DND-41 (cell line): ENCODE measurements at regions not wholly inside any gene's neighbourhood (a gene's known extent, or its start where the extent isn't known, plus 50 kb on each side); places are given as distances from the start of the nearest gene placed in this dataset.

Source experiments
- ATAC-seq: fragments of 200-7000 bp; cut with Tn5 transposase; 3 replicates; pipeline ENCODE4 v1.9.1; 2021; ENCODE audit warnings: low read depth; ENCODE audit not compliant: insufficient read depth
- DNase-seq: peaks from one replicate; pipeline ENCODE4 v3.0.0-alpha.2; 2020
- H2AFZ ChIP-seq: 2 replicates; pipeline ENCODE4 v1.6.0; 2012; ENCODE audit warnings: low read depth, low read length
- H3K27ac ChIP-seq: 2 replicates; pipeline ENCODE4 v1.5.1; 2012; ENCODE audit warnings: low read length, inconsistent platforms
- H3K27me3 ChIP-seq: fragments of 200-600 bp; sonication (generic); 2 replicates; pipeline ENCODE4 v1.6.0; 2012; ENCODE audit warnings: low read length, mild to moderate bottlenecking, inconsistent platforms; ENCODE audit not compliant: insufficient read depth, poor library complexity
- H3K36me3 ChIP-seq: 2 replicates; pipeline ENCODE4 v1.5.1; 2012; ENCODE audit warnings: low read length, inconsistent platforms; ENCODE audit not compliant: insufficient read depth
- H3K4me1 ChIP-seq: 2 replicates; pipeline ENCODE4 v1.5.1; 2012; ENCODE audit warnings: mild to moderate bottlenecking, low read length; ENCODE audit not compliant: insufficient read depth
- H3K4me2 ChIP-seq: 2 replicates; pipeline ENCODE4 v1.6.0; 2012; ENCODE audit warnings: mild to moderate bottlenecking, moderate library complexity, low read length, inconsistent platforms; ENCODE audit not compliant: insufficient read depth
- H3K4me3 ChIP-seq, 2 experiments: fragments of 200-600 bp in 1 of 2; shearing (Covaris generic) in 1 of 2; 2 replicates each; pipeline ENCODE4 v1.5.1; 2012 to 2016; ENCODE audit warnings: inconsistent platforms in 2 of 2, low read length in 2 of 2, mild to moderate bottlenecking in 2 of 2, low read depth in 1 of 2, moderate library complexity in 1 of 2
- H3K79me2 ChIP-seq: 2 replicates; pipeline ENCODE4 v1.6.0; 2012; ENCODE audit warnings: low read length, inconsistent platforms; ENCODE audit not compliant: insufficient read depth
- H3K9ac ChIP-seq: 2 replicates; pipeline ENCODE4 v1.6.0; 2012; ENCODE audit warnings: low read depth, mild to moderate bottlenecking, inconsistent platforms, low read length, moderate library complexity
- H3K9me3 ChIP-seq: 2 replicates; pipeline ENCODE4 v1.5.1; 2012; ENCODE audit warnings: low read length, moderate library complexity, mild to moderate bottlenecking, inconsistent platforms; ENCODE audit not compliant: insufficient read depth, severe bottlenecking
- H4K20me1 ChIP-seq: 2 replicates; pipeline ENCODE4 v1.6.0; 2012; ENCODE audit warnings: low read length; ENCODE audit not compliant: insufficient read depth
- CTCF ChIP-seq: IDR thresholded peaks from 2 replicates; pipeline ENCODE4 v1.5.1; 2012; ENCODE audit warnings: borderline replicate concordance, low read length, moderate library complexity, mild to moderate bottlenecking; ENCODE audit not compliant: poor library complexity, severe bottlenecking; ENCODE audit errors: extremely low read depth
- EZH2 ChIP-seq: IDR thresholded peaks from 3 replicates; pipeline ENCODE4 v1.6.1; 2012; ENCODE audit warnings: borderline replicate concordance, low read depth, mild to moderate bottlenecking, moderate library complexity, low read length, inconsistent platforms; ENCODE audit not compliant: severe bottlenecking

GRCh38 chr12:34206061-34206785 lies 183.9 kb downstream of the ALG10 start:
- Histone ChIP-seq H3K36me3 (no peaks in the 10 kb centered on the region), H4K20me1 (no peaks in the 10 kb centered on the region), H3K4me3 (no peak overlapping the region), H3K79me2 (no peaks in the 10 kb centered on the region), H3K27ac (no peak overlapping the region), H3K4me2 (no peak overlapping the region), H2AFZ (no peak overlapping the region), H3K9ac (no peak overlapping the region), H3K27me3 (no peaks in the 10 kb centered on the region), H3K4me1 (no peaks in the 10 kb centered on the region), H3K9me3 (peaks cover 25% of the 10 kb centered on the region)
- DNase-seq, result no peak
- no peak for ATAC-seq
- TF ChIP-seq EZH2 (no peak), CTCF (no peak)

- Histone ChIP-seq H3K4me1 (no peaks in the 10 kb centered on the region), H3K27ac (no peak overlapping the region), H3K79me2 (no peaks in the 10 kb centered on the region), H3K9me3 (peaks cover 25% of the 10 kb centered on the region), H3K4me3 (no peak overlapping the region), H4K20me1 (no peaks in the 10 kb centered on the region), H3K36me3 (no peaks in the 10 kb centered on the region), H3K27me3 (no peaks in the 10 kb centered on the region), H3K9ac (no peak overlapping the region), H2AFZ (no peak overlapping the region), H3K4me2 (no peak overlapping the region)
- TF ChIP-seq EZH2 (no peak), CTCF (no peak)
- ATAC-seq (no peak), DNase-seq (no peak)
Measured at GRCh38 chr12:34207858-34208257, 185.6 kb downstream of the ALG10 start.

GRCh38 chr12:34208331-34209258 lies 186.3 kb downstream of the ALG10 start:
- H3K27ac ChIP-seq, result no peak overlapping the region
- DNase-seq (no peak), ATAC-seq (no peak)
- H3K36me3 ChIP-seq, result no peaks in the 10 kb centered on the region
- H3K4me1 ChIP-seq, result no peaks in the 10 kb centered on the region
- H3K4me3 ChIP-seq, result no peak overlapping the region
- TF ChIP-seq CTCF (no peak), EZH2 (no peak)
- H3K27me3 ChIP-seq, result no peaks in the 10 kb centered on the region
- no peaks in the 10 kb centered on the region for H4K20me1 ChIP-seq
- H3K9me3 ChIP-seq, result peaks cover 25% of the 10 kb centered on the region
- H3K4me2 ChIP-seq, result no peak overlapping the region
- H3K9ac ChIP-seq, result no peak overlapping the region
- no peaks in the 10 kb centered on the region for H3K79me2 ChIP-seq
- no peak overlapping the region for H2AFZ ChIP-seq
